Heart left ventricle (tissue), 16 donors: ENCODE measurements at regions not wholly inside any gene's neighbourhood (a gene's known extent, or its start where the extent isn't known, plus 50 kb on each side); places are given as distances from the start of the nearest gene placed in this dataset.

Experiments used
- ATAC-seq, 4 donors: fragments of 200-7000 bp; cut with Tn5 transposase; one replicate each; pipeline ENCODE4 v1.9.1; 2020 to 2022; ENCODE audit warnings: moderate library complexity in 4 of 4, mild to moderate bottlenecking in 3 of 4, moderate number of reproducible peaks in 1 of 4
- DNase-seq, 5 donors: peaks; one replicate each; pipeline ENCODE4 v3.0.0-alpha.2; 2020
- H3K27ac ChIP-seq, 12 donors: fragments of 200-600 bp; sonication (generic) in 4 of 12; one replicate each; pipeline versions ENCODE4 v1.5.0 to v1.8.0; 2016 to 2022; ENCODE audit warnings: mild to moderate bottlenecking in 2 of 12
- H3K27me3 ChIP-seq, 9 donors: fragments of 200-600 bp; sonication (generic) in 2 of 9; one replicate each; pipeline versions ENCODE4 v1.5.1 to v1.8.0; 2016 to 2022; ENCODE audit warnings: mild to moderate bottlenecking in 3 of 9
- H3K36me3 ChIP-seq, 9 donors: fragments of 200-600 bp; sonication (generic) in 2 of 9; one replicate each; pipeline versions ENCODE4 v1.5.0 to v1.8.0; 2018 to 2022; ENCODE audit warnings: mild to moderate bottlenecking in 2 of 9
- H3K4me1 ChIP-seq, 12 donors: fragments of 200-600 bp; sonication (generic) in 4 of 12; one replicate each; pipeline versions ENCODE4 v1.5.0 to v1.8.0; 2016 to 2022; ENCODE audit warnings: mild to moderate bottlenecking in 3 of 12
- H3K4me3 ChIP-seq, 12 donors: fragments of 200-600 bp; sonication (generic) in 4 of 12; one replicate each; pipeline versions ENCODE4 v1.5.0 to v1.8.0; 2017 to 2022; ENCODE audit warnings: mild to moderate bottlenecking in 9 of 12, moderate library complexity in 4 of 12
- H3K9me3 ChIP-seq, 12 donors: fragments of 200-600 bp; sonication (generic) in 4 of 12; one replicate each; pipeline versions ENCODE4 v1.5.0 to v1.8.0; 2016 to 2022; ENCODE audit warnings: mild to moderate bottlenecking in 1 of 12
- CTCF ChIP-seq, 12 donors: fragments of 200-600 bp; sonication (generic) in 4 of 12; IDR thresholded peaks; one replicate each; pipeline versions ENCODE4 v1.5.0 to v1.8.0; 2018 to 2022; ENCODE audit warnings: antibody characterized with exemption in 12 of 12, mild to moderate bottlenecking in 5 of 12
- POLR2A ChIP-seq, 2 donors: fragments of 450-650 bp; IDR thresholded peaks; one replicate each; pipeline ENCODE4 v1.6.1; 2017; ENCODE audit warnings: antibody characterized with exemption in 2 of 2, mild to moderate bottlenecking in 2 of 2, moderate library complexity in 2 of 2
- WGBS, 4 donors: extraction: QIAGEN DNeasy Blood & Tissue Kit in 2 of 4; methylation state at CpG; one replicate each; pipeline versions ENCODE4 v1.1.5 to v1.1.7; 2013 to 2018; 5-methylcytosine and 5-hydroxymethylcytosine counted together
- intact Hi-C, 10 donors: fragments of 100-400 bp; cut with DNase I; formaldehyde crosslinking; loops; one replicate each; pipeline versions ENCODE4 v1.11.1 to v1.14.2; 2022
- donor health status: ischemic (EF 13 %, LVEDD 7.1; RV severe dilation, severe dysfunction).
- donor health status: healthy with polysubstance abuse.
- donor health status: DM: no; HTN: yes; CAD: no.
- donor health status: DM: no; HTN: no; CAD: no.
- donor health status: ischemic (EF 25% LVEDD 6.9; RV normal size, moderate dysfunction).
- donor health status: ischemic (EF 25% LVEDD 5.7; RV mildly dilated, moderate dysfunction).
- donor health status: healthy.
- donor health status: DM: yes; HTN: yes; CAD: no.
- donor health status: ischemic (EF 35%, LVEDD 5.7; RV mildly dilated, moderate dysfunction).
- donor health status: nonischemic (EF 11% LVEDD 7.7; RV severe dilation, severe dysfunction).
- donor health status: DM: yes; HTN: yes; CAD: no.
- donor health status: PGD.
- donor health status: ischemic (EF 29% LVEDD 5.4; RV normal size, mild dysfunction).
- donor health status: nonischemic (EF 23%, LVEDD 6.1; RV moderate dilation, normal function).

- WGBS, 4 donors, result 14 to 61% (median 51%) methylated on average over 2 of the region's 2 CpGs
- no peaks in the 10 kb centered on the region for H3K36me3 ChIP-seq
- H3K4me1 ChIP-seq, result no peaks in the 10 kb centered on the region
- no peak overlapping the region for H3K27ac ChIP-seq
- ATAC-seq, result no peak
- TF ChIP-seq POLR2A (IDR thresholded peaks at IDR 0.05), result no peak
- no peak for TF ChIP-seq CTCF (IDR thresholded peaks at IDR 0.05)
- DNase-seq, result no peak
- no peaks in the 10 kb centered on the region for H3K27me3 ChIP-seq
- H3K4me3 ChIP-seq, result no peak overlapping the region
- no peaks in the 10 kb centered on the region for H3K9me3 ChIP-seq
- intact Hi-C loops, result no loop called here
These were observed 163.7 kb upstream of the SPANXC start for GRCh38 chrX:141405853-141406492.

- H3K4me1 ChIP-seq, result no peaks in the 10 kb centered on the region
- DNase-seq, result no peak
- WGBS, 4 donors, result 85 to 97% (median 91%) methylated on average over 1 of the region's 1 CpG
- no peak overlapping the region for H3K4me3 ChIP-seq
- intact Hi-C loops, result no loop called here
- H3K27ac ChIP-seq, result no peak overlapping the region
- H3K36me3 ChIP-seq, result no peaks in the 10 kb centered on the region
- H3K9me3 ChIP-seq, result no peaks in the 10 kb centered on the region
- no peaks in the 10 kb centered on the region for H3K27me3 ChIP-seq
- ATAC-seq, result no peak
- TF ChIP-seq CTCF (IDR thresholded peaks at IDR 0.05) (no peak), POLR2A (IDR thresholded peaks at IDR 0.05) (no peak)
These were observed 163.2 kb upstream of the SPANXC start for GRCh38 chrX:141405486-141405852.

- H3K4me3 ChIP-seq, result no peak overlapping the region
- H3K4me1 ChIP-seq, result no peaks in the 10 kb centered on the region
- ATAC-seq (no peak), DNase-seq (no peak)
- TF ChIP-seq CTCF (IDR thresholded peaks at IDR 0.05) (no peak), POLR2A (IDR thresholded peaks at IDR 0.05) (no peak)
- H3K27me3 ChIP-seq, result no peaks in the 10 kb centered on the region
- intact Hi-C loops, result no loop called here
- H3K27ac ChIP-seq, result no peak overlapping the region
- no peaks in the 10 kb centered on the region for H3K9me3 ChIP-seq
- H3K36me3 ChIP-seq, result no peaks in the 10 kb centered on the region
- WGBS, 4 donors, result 52 to 69% (median 59%) methylated on average over 6 to 7 of the region's 7 CpGs
These were observed 160.7 kb upstream of the SPANXC start for GRCh38 chrX:141402897-141403610.

- DNase-seq, result no peak
- no peaks in the 10 kb centered on the region for H3K36me3 ChIP-seq
- intact Hi-C loops, result no loop called here
- H3K4me3 ChIP-seq, result no peak overlapping the region
- ATAC-seq, result no peak
- no peaks in the 10 kb centered on the region for H3K27me3 ChIP-seq
- H3K27ac ChIP-seq, result no peak overlapping the region
- H3K4me1 ChIP-seq, result no peaks in the 10 kb centered on the region
- no peaks in the 10 kb centered on the region for H3K9me3 ChIP-seq
- 38 to 50% (median 46%) methylated on average over 1 of the region's 1 CpG for WGBS, 4 donors
- TF ChIP-seq CTCF (IDR thresholded peaks at IDR 0.05), result no peak
These were observed 154.2 kb upstream of the SPANXC start for GRCh38 chrX:141396536-141396935.
